GM18517 (cell line): ENCODE measurements at regions not wholly inside any gene's neighbourhood (a gene's known extent, or its start where the extent isn't known, plus 50 kb on each side); places are given as distances from the start of the nearest gene placed in this dataset.
"Not testable (repeated sequence)": the region's sequence is repeated elsewhere in the genome, so short reads cannot be mapped to it uniquely, and the experiment has no call there.

Experiments
- ATAC-seq: cut with Tn5 transposase; IDR thresholded peaks from one replicate; pipeline ENCODE4 v1.9.1; 2021; ENCODE audit warnings: mild to moderate bottlenecking, moderate library complexity; ENCODE audit not compliant: unreplicated experiment

DNA sequence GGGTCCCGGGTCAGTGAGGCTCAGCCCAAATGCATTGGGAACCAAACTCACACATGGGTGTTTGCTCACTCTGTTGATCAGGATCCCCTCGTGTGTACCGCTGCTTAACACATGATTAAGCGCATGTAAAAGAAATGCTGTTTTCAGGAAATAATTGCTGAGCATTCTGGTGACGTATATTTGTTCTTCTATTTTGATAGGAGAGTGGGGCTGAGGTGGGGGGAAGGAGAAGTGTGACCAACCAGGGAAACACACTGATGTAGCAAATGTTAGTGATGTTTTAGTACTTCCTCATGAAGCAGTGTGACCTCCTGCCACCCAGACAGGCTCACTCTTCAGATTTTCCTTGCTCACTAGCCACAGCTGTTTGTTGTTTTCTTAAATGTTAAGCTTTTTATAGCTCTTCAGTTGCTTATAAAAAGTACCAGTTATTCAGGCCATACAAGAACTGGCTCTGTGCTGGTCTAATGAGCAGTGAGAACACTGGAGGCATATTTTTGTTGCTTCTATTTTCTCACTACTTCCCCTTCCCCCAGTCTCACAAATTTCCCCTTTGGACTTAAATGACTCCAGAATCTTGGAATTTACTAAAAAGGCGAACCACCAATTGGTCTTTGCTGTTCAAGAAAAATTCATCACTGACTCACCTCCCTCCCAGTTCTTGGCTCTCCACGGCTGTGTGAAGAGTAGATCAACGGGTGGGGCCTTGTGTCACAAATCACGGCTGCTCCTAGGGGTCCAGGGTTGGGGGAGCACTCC lies 79.2 kb upstream of the BACH2 start:
- no peak for ATAC-seq

DNA sequence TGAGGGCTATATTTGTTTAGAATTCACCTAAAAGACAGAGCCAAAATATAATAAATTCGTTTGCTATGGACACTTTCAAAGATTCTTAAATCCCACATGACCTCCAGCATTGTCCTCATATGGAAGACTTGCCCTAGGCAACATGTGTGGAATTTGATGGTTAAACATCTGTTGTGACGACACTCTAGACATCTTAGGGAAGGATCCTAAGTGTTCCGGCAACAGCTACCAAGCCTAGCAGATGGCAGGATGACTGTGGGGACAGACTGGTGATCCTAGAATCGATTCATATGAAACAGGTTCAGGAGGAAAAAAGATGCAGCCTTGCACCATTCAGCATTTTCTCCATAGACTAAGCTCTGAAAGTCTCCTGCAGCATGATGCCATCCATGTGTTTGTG lies 77.6 kb upstream of the BACH2 start:
- ATAC-seq, result no peak

DNA sequence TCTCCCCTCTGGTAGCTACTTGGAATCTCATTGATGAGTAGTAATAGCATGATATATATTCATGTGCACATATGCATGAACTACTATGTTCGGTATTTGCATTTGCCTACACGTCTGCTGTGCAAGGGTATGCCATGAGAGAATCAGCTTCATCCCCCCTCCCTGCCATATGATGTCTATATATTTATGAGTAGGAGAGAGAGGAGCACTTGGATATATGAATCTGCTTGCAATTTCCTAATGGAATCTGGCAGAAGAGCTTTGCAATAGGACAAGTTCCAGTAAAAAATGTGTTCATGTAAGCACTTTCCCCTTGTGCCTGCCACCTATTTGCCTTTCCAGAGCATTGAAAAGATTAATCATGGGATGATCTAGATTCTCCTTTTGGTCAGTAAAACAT lies 76.2 kb upstream of the BACH2 start:
- no peak for ATAC-seq

DNA sequence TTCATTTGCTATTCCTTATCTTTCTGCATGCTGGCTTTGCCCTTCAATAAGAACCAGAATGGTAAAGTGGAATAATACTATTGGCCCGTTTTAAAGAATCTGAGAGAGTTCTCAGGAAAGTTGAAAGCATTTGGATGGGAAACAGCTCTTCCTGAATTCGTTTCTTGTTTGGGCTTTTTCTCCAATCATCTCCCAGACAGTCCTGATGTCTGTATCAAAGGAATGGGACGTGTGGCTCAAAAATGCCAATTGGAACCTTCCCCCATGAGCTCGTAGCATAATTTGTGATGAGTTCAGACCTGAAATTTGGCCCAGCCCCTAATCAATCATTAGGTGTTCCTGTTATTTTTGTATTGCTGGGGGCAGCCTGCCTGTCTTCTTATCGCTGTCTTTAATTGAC lies 75.8 kb upstream of the BACH2 start:
- no peak for ATAC-seq

DNA sequence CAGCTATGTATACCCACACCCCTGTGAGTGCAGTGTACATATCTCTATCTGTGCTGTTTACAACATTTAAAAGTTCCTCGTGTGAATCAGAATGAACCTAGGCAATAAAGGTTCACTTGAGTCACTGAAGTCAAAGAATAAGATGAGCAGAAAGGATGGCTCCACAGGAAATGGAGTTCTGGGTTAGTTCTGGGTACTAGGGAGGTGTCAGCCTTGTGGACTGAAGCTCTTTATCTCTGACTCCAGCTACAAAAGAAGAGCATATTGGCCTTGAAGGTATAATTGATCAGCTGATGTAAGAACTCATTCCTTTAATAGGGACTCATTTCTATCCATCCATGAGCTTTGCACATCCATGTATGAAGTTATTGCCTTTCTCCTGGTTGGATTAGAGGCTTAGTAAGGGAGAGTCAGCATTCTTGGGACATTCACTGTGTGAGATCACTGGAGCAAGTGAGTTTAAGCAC lies 73.9 kb upstream of the BACH2 start:
- no peak for ATAC-seq

DNA sequence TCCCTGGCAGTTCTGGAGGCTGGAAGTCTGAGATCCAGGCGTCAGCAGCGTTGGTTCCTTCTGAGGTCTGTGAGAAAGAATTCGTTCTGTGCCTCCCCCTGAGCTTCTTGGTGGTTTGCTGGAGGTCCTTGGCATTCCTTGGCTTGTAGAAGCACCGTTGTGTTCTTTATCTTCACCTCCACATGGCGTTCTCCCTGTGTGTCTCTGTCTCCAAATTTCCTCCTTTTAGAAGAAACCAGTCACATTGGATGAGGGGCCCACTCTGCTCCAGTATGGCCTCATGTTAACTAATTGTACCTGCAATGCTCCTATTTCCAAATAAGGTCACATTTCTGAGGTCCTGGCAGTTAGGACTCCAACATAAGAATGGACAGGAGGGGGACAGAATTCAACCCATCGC lies 73.0 kb upstream of the BACH2 start:
- ATAC-seq, result no peak

DNA sequence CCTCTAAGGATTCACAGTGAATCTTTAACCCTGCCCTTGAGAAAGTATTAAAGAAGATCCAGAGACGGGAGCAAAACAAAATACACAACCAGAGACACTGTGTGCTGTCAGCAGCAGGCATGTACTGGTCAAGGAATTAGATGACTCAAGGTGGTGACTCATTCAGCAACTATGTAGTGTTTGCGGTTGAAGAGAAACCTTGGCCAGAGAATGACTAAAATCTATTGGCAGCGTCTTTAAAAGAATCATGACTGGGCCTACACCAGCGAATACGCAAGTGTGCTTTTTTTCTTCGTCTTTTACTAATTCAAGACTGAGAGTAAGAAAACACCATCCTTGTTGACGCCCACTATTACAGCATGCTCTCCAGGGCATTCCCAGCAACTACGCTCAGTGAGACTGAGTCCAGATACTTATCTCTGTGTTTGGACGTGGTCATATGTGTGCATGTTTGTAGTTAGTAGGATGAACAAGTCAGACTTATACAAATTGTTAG lies 72.4 kb upstream of the BACH2 start:
- ATAC-seq, result peak; percentile 100

DNA sequence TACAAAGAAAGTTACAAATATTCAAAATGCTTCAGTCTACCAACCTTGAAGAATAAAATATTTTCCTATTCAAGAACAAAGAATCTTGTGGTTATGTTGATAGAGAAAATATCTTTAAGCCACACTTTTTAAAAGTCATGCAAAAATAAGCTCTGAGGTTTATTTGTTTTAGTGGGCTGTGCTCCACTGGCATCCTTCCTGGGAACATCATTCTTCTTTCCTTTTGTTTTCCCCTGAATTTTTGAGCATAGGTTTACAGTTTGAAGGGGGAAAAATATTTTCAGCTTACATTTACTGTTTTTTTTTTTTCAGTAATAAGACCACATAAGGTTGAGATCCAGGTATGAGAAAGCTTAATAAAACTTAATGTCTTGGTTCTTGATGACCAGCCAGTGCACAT lies 72.0 kb upstream of the BACH2 start:
- no peak for ATAC-seq

DNA sequence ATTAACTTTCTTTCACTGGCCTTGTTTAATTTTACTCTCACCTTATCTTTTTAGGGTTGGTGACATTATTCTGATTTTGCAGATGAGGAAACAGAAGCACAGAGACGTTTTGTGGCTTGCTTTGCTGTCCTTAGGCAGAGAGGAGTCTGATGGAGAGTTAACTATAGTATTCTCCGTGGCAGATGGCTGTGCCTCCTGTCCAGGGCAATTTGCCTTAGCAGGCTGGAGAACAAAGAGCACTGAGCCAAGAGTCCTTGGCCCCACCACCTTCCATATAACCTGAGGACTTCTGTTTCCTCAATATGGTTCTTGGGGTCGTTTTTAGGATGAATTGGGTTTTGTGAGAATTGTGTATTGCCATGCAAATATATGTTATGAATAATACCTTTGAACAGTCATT lies 71.4 kb upstream of the BACH2 start:
- ATAC-seq, result no peak

DNA sequence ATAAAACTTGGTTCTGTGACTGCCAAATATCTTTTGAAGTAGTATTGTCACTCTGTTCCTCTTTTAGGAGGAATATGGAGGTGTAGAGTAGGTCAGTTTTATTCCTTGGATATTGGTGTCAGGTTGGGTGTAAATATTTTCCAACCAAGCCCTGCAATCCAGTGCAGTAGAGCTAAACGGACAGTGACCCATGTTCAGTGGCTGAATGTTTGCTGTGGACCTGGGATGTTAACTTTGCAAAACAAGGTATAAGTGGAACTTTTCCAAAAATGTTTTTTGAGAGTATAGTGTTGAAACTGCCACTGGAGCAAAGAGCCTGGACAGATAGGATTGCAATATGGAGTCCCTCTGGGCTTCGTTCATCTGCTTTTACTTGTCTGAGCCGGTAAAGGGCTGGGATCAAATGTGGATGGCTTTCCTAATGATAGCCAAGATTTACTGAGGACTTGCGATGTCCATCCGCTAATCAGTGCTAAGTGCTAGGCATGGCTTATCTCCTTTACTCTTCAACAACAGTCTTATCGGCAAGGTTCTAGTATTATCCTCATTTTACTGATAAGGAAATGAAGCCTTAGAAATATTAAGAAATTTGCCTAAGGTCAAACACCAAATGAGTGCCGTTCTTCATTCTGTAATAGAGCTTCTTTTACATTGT lies 69.0 kb upstream of the BACH2 start:
- no peak for ATAC-seq

DNA sequence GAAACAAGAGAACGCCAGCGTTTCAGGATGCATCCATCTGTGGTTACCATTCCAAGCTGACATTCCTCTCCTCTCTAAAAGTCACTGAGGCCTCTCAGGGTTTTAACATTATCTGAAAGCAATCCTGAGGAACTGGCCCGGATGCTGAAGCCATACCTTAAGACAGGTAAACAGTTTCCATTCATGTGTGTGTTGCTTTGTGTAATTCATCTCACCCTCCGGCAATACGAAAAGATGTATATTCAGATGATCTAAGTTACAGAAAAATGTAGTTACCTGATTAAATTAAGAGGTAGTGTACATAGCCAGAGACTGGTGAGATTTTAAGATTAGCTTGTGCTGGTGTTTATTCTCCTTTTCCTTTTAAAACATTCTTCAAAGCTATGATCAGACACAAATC lies 68.4 kb upstream of the BACH2 start:
- ATAC-seq, result no peak

DNA sequence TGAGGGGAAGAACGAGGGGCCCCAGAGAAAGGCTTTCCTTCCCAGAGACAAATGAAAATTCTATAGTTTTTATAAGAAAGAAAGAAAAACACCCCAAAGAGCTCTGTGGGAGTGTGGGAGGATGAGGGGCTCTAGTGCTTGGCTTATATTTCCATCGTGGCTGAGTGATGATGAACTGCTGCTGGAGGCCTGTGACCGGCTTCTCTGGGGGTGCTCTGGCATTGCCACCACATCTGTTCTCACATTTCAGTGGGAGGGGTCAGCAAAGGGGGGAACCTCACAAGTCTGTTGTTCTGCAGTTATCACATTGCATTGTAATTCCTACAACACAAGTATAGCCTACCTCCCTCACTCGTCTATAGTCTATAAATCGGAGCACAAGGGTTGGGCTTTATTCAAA lies 67.6 kb upstream of the BACH2 start:
- ATAC-seq, result no peak

DNA sequence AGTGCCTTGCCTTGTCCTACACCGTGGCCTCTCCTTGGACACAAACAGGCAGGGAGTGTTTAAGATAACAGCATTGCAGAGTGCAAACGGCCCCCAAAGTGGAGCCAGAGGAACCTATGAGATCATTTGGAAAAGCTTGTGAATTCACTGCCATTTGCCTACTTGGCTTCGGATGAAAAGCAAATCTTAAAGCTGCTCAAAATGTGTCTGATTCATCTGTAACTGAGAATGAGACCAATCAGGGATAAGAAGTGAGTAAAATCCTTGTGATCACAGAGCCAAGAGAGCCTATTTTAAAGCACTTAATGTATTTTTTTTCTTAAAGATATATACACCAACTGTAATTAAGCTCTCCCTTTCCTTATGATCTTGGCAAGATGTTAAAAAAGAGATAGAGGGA lies 65.7 kb upstream of the BACH2 start:
- no peak for ATAC-seq

DNA sequence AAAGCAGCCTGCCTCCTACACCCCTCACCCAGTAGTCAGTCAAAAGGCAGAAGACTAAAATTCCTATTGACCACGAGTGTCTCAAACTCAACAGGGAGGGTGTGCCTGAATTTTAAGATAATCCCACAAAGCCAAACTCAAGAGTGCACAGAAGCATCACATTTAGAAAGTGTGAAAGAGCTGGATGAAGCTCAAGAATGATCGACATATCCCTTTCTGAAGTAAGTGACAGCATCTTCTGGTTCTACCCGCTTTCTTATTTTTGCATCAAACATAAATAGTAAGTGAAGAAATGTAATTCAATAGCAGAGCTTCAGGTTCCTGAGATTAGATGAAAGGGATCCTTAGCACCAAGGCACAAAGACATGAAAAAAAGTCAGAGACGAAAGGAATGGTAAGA lies 64.5 kb upstream of the BACH2 start:
- ATAC-seq, result no peak

DNA sequence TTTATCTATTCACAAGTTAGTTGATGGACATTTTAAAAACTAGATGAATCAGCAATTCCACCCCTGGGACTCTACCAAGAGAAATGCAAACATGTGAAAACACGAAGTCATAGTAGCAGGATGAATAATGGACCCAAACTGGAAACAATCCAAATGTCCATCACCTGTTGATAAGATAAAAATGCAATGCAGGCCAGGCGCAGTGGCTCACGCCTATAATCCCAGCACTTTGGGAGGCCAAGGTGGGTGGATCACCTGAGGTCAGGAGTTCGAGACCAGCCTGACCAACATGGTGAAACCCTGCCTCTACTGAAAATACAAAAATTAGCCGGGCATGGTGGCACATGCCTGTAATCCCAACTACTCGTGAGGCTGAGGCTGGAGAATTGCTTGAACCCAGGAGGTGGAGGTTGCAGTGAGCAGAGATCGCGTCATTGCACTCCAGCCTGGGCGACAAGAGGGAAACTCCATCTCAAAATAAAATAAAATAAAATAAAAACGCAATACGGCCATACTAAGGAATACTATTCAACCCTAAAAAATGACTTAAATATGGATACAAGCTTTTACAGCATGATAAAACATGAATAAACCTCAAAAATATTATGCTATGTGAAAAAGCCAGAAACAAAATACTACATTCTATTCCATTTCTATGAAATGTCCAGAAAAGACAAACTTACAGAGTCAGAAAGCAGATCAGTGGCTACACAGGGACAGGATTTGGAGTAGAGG lies 61.6 kb upstream of the BACH2 start:
- not testable (repeated sequence) for ATAC-seq

DNA sequence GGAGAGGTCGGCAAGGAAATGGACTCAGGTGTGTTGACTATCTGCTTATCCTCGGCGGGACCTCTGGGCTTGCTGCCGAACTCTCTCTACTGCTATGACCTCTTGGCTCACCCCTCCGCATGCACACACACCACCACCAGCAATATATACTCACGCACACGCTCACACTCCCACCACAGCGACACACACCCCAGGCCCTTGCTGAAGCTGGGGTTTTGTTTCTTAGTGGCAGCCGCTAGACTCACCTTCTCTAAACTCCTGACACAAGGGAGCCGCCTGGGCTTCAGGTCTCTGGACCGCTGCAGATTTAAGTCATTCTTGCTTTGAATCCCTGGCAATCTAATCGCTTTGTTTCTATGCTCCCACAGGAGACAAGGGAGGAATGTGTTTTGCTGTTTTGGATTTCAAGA lies 59.4 kb upstream of the BACH2 start:
- no peak for ATAC-seq

DNA sequence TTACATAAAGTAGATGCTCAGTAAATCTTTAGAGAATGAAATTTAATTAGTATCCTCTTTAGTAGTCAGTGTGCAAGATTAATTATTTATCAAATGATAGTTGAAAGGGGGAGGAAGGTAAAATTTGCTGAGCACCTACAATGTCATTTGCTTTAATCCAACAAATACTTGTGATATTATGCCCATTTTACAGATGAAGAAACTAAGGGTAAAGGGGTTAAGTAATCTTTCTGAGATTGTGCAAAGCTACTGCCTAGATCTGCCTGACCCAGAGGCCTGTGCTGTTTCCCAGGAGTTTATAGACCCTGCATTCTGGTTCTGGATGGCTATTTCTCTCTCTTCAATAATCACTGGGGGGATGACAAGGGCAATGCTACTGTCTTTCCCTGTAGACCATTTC lies 58.3 kb upstream of the BACH2 start:
- no peak for ATAC-seq

DNA sequence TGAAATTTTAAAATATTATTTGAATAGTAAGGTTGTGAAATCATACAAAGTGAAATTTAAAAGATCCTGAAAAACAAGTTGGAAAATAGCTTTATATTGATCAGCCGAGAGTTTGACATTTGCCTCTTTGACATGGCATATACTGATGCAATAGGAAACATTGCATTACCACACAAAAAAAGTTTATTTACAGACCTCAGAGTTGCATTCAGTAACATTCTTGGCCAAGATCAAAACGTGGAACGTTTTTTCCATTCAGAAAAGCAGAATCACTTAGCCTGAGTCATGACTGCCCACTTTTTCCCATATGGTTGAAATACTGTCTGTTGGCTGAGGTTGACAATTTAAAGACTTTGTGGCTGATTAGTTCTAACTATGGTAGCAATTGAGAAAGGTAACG lies 55.1 kb upstream of the BACH2 start:
- no peak for ATAC-seq

DNA sequence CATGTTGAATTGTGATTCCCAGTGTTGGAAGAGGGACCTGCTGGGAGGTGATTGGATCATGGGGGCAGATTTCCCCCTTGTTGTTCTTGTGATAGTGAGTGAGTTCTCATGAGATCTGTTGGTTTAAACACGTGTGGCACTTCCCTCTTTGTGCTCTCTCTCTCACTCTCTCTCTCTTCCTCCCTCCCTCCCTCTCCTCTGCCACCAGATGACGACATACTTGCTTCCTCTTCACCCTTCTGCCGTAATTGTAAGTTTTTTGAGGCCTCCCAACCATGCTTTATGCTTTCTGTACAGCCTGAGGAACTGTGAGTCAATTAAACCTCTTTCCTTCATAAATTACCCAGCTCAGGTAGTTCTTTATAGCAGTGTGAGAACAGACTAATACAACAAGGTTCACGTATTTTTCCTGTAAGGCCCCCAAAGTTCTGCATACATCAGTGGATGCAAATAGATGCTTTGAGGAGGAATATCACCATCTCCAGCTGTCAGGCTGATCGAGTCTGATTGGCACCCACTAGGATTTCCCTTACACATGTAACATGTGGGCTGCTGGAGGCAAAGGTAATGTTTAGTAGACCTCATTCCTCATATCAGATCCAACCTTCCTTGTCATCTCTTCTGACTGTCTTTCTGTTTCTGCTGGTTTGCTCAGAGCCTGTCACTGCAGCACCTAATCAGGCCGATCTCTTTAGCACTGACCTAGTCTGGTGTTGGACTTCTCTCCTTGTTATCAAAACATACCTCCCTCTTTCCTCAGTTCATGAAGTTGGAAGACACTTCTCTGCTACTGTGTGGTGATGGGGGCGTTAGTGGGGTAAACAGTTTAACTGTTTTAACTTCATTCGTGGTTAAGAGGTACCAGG lies 54.3 kb upstream of the BACH2 start:
- ATAC-seq, result no peak

DNA sequence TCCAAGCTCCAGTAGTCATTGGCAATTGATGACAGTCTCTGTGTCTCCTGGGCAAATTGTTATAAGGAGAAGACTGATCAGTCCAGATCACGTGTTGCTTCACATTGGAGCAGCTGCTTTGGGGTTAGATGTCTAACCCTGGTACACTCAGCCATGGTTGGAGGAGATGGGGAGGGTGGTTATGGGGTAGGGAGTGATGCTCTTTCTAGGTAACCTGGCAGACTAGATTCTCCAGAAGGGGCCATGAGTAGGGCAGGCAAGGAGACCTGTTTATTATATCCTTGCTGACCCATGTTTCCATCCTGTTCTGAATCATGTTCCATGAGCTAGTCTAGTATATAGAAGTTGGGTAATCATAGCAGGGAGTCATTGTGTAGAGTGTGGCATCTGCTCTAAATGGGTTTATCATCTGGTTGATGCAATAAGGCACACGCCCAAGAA lies 50.8 kb upstream of the BACH2 start:
- ATAC-seq, result no peak

DNA sequence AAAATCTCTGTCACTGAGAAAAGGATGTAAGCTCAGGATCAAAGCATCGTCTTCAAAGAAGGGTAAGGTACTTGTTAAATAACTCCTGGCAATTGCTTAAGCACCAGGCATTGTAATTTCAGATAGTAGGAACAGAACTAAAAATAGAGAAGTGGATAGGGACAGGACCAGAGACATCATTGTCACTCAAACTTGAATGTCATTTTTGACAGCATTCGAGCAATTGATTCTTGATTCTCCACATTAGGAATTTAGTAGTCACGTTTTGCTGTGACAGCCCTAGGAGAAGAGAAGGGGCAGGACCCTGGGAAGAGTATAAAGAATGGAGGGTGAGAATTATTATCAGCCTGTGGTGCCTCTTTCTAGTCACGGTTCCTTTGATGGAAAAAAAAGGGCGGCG lies 50.1 kb upstream of the BACH2 start:
- ATAC-seq, result no peak
